IPS-11a (cell line): ENCODE measurements at regions not wholly inside any gene's neighbourhood (a gene's known extent, or its start where the extent isn't known, plus 50 kb on each side); places are given as distances from the start of the nearest gene placed in this dataset.
A peak's percentile ranks its signal among the peaks of the same experiment; 100 is the strongest.
"Not testable (repeated sequence)": the region's sequence is repeated elsewhere in the genome, so short reads cannot be mapped to it uniquely, and the experiment has no call there.

Source experiments
- H3K4me3 ChIP-seq: one replicate; pipeline ENCODE4 v1.5.1; 2013; ENCODE audit warnings: low read depth, low read length, control low read depth

- H3K4me3 ChIP-seq = no peak overlapping the region
These were observed 52.2 kb upstream of the MKI67 start for GRCh38 chr10:128178302-128178958.

- no peak overlapping the region for H3K4me3 ChIP-seq
These were observed 54.6 kb upstream of the MKI67 start for GRCh38 chr10:128180843-128181242.

- H3K4me3 ChIP-seq = no peak overlapping the region
These were observed 59.4 kb upstream of the MKI67 start for GRCh38 chr10:128185627-128186026.

GRCh38 chr10:128186959-128187787, 61.0 kb upstream of the MKI67 start:
- no peak overlapping the region for H3K4me3 ChIP-seq

- H3K4me3 ChIP-seq = no peak overlapping the region
These were observed 61.6 kb upstream of the MKI67 start for GRCh38 chr10:128187788-128188185.

GRCh38 chr10:128189176-128189575, 63.0 kb upstream of the MKI67 start:
- no peak overlapping the region for H3K4me3 ChIP-seq

GRCh38 chr10:128191847-128192246, 65.6 kb upstream of the MKI67 start:
- H3K4me3 ChIP-seq = no peak overlapping the region

GRCh38 chr10:128201826-128202225, 75.6 kb upstream of the MKI67 start:
- H3K4me3 ChIP-seq = not testable (repeated sequence)

- no peak overlapping the region for H3K4me3 ChIP-seq
These were observed 76.8 kb upstream of the MKI67 start for GRCh38 chr10:128203028-128203427.

- H3K4me3 ChIP-seq = not testable (repeated sequence)
These were observed 79.4 kb upstream of the MKI67 start for GRCh38 chr10:128205591-128205990.

GRCh38 chr10:128206676-128207075, 80.5 kb upstream of the MKI67 start:
- no peak overlapping the region for H3K4me3 ChIP-seq

GRCh38 chr10:128209862-128210214, 83.6 kb upstream of the MKI67 start:
- H3K4me3 ChIP-seq = no peak overlapping the region

- peak overlapping the region; percentile 54 for H3K4me3 ChIP-seq
These were observed 84.2 kb upstream of the MKI67 start for GRCh38 chr10:128210215-128211063.

GRCh38 chr10:128211064-128211504, 84.9 kb upstream of the MKI67 start:
- H3K4me3 ChIP-seq = peak overlapping the region; percentile 54

GRCh38 chr10:128211953-128212727, 85.9 kb upstream of the MKI67 start:
- H3K4me3 ChIP-seq = no peak overlapping the region

- H3K4me3 ChIP-seq = no peak overlapping the region
These were observed 86.9 kb upstream of the MKI67 start for GRCh38 chr10:128213156-128213555.

- H3K4me3 ChIP-seq = no peak overlapping the region
These were observed 89.5 kb upstream of the MKI67 start for GRCh38 chr10:128215733-128216132.

- no peak overlapping the region for H3K4me3 ChIP-seq
These were observed 90.9 kb upstream of the MKI67 start for GRCh38 chr10:128217136-128217535.

GRCh38 chr10:128218161-128218560, 91.9 kb upstream of the MKI67 start:
- no peak overlapping the region for H3K4me3 ChIP-seq

GRCh38 chr10:128219295-128219694, 93.1 kb upstream of the MKI67 start:
- no peak overlapping the region for H3K4me3 ChIP-seq

GRCh38 chr10:128220021-128220420, 93.8 kb upstream of the MKI67 start:
- H3K4me3 ChIP-seq = no peak overlapping the region
